GM23338 (cell line): ENCODE measurements at regions not wholly inside any gene's neighbourhood (a gene's known extent, or its start where the extent isn't known, plus 50 kb on each side); places are given as distances from the start of the nearest gene placed in this dataset.

Experiments used
- ATAC-seq: fragments of 200-7000 bp; cut with Tn5 transposase; 3 replicates; pipeline ENCODE4 v1.9.1; 2020
- DNase-seq: peaks from one replicate; pipeline ENCODE4 v3.0.0-alpha.2; 2015; ENCODE audit warnings: low spot score
- H2AFZ ChIP-seq: fragments of 200-600 bp; sonication (generic); 2 replicates; pipeline ENCODE4 v1.8.0; 2016; ENCODE audit warnings: antibody characterized with exemption, mild to moderate bottlenecking, moderate library complexity
- H3F3A ChIP-seq: fragments of 200-600 bp; sonication (generic); replicated peaks from 2 replicates; pipeline ENCODE4 v1.8.0; 2017; ENCODE audit warnings: antibody characterized with exemption, mixed run types, low read depth
- H3K27ac ChIP-seq: fragments of 200-600 bp; sonication (generic); 2 replicates; pipeline ENCODE4 v1.6.1; 2016; ENCODE audit warnings: low read depth
- H3K27me3 ChIP-seq: fragments of 200-600 bp; sonication (generic); 2 replicates; pipeline ENCODE4 v1.8.0; 2016; ENCODE audit warnings: mild to moderate bottlenecking, mixed run types, moderate library complexity; ENCODE audit not compliant: insufficient read depth
- H3K36me3 ChIP-seq: fragments of 200-600 bp; sonication (generic); 2 replicates; pipeline ENCODE4 v1.8.0; 2016; ENCODE audit warnings: mild to moderate bottlenecking; ENCODE audit not compliant: insufficient read depth
- H3K4me1 ChIP-seq: fragments of 200-600 bp; sonication (generic); 2 replicates; pipeline ENCODE4 v1.8.0; 2016; ENCODE audit warnings: mild to moderate bottlenecking, moderate library complexity; ENCODE audit not compliant: insufficient read depth
- H3K4me2 ChIP-seq: fragments of 200-600 bp; sonication (generic); 2 replicates; pipeline ENCODE4 v1.7.1; 2017; ENCODE audit warnings: mixed run types
- H3K4me3 ChIP-seq: fragments of 200-600 bp; sonication (generic); 2 replicates; pipeline ENCODE4 v1.6.1; 2016; ENCODE audit warnings: mixed run types
- H3K79me2 ChIP-seq: fragments of 200-600 bp; sonication (generic); replicated peaks from 2 replicates; pipeline ENCODE4 v1.8.0; 2017; ENCODE audit warnings: mild to moderate bottlenecking; ENCODE audit not compliant: insufficient read depth
- H3K9me2 ChIP-seq: fragments of 200-600 bp; sonication (generic); 2 replicates; pipeline ENCODE4 v1.8.0; 2017; ENCODE audit not compliant: insufficient read depth
- H4K20me1 ChIP-seq: fragments of 200-600 bp; sonication (generic); replicated peaks from 2 replicates; pipeline ENCODE4 v1.8.0; 2017; ENCODE audit warnings: mild to moderate bottlenecking; ENCODE audit not compliant: insufficient read depth
- H3K27ac Mint-ChIP-seq: 2 replicates; pipeline ENCODE4 v1.8.0; 2020; ENCODE audit warnings: inconsistent platforms, mild to moderate bottlenecking, moderate library complexity, mixed read lengths
- H3K27me3 Mint-ChIP-seq: 3 replicates; pipeline ENCODE4 v1.8.0; 2022; ENCODE audit warnings: low read depth, mild to moderate bottlenecking, moderate library complexity, mixed read lengths, inconsistent platforms; ENCODE audit not compliant: insufficient read depth, poor library complexity
- H3K36me3 Mint-ChIP-seq: 3 replicates; pipeline ENCODE4 v1.8.0; 2021; ENCODE audit warnings: low read depth, mild to moderate bottlenecking, inconsistent platforms, moderate library complexity, mixed read lengths
- H3K4me1 Mint-ChIP-seq: 3 replicates; pipeline ENCODE4 v1.8.0; 2020; ENCODE audit warnings: mild to moderate bottlenecking, inconsistent platforms, mixed read lengths
- H3K4me3 Mint-ChIP-seq: 3 replicates; pipeline ENCODE4 v1.8.0; 2021; ENCODE audit warnings: moderate library complexity, mild to moderate bottlenecking, inconsistent platforms, mixed read lengths
- H3K9me3 Mint-ChIP-seq: 3 replicates; pipeline ENCODE4 v1.8.0; 2020; ENCODE audit warnings: moderate library complexity, mild to moderate bottlenecking, inconsistent platforms, mixed read lengths
- EZH2phosphoT487 ChIP-seq: fragments of 200-600 bp; sonication (generic); IDR thresholded peaks from one replicate; pipeline ENCODE4 v1.8.1; 2018; ENCODE audit warnings: antibody characterized with exemption; ENCODE audit not compliant: unreplicated experiment
- JUNB ChIP-seq: IDR thresholded peaks from one replicate; pipeline ENCODE4 v1.6.1; 2016; ENCODE audit warnings: antibody characterized with exemption; ENCODE audit not compliant: unreplicated experiment
- NANOG ChIP-seq: IDR thresholded peaks from 2 replicates; pipeline ENCODE4 v1.6.1; 2016; ENCODE audit warnings: antibody characterized with exemption, borderline replicate concordance
- POLR2AphosphoS5 ChIP-seq: IDR thresholded peaks from 2 replicates; pipeline ENCODE4 v1.6.1; 2016; ENCODE audit warnings: antibody characterized with exemption, low read depth
- STAT1 ChIP-seq: IDR thresholded peaks from one replicate; pipeline ENCODE4 v1.6.1; 2016; ENCODE audit warnings: antibody characterized with exemption; ENCODE audit not compliant: unreplicated experiment
- ZNF114 ChIP-seq: fragments of 250-450 bp; sonication (Bioruptor Pico); IDR thresholded peaks from 2 replicates; pipeline ENCODE4 v1.5.0; 2020; ENCODE audit warnings: mild to moderate bottlenecking, moderate library complexity
- TF ChIP-seq, protein P1 (sequence below): IDR thresholded peaks from 2 replicates; pipeline ENCODE4 v1.6.1; 2016; ENCODE audit warnings: antibody characterized with exemption
- TF ChIP-seq, protein P2 (sequence below): fragments of 250-450 bp; sonication (Bioruptor Pico); IDR thresholded peaks from 2 replicates; pipeline ENCODE4 v1.5.0; 2020; ENCODE audit warnings: mild to moderate bottlenecking, moderate library complexity

DNA sequence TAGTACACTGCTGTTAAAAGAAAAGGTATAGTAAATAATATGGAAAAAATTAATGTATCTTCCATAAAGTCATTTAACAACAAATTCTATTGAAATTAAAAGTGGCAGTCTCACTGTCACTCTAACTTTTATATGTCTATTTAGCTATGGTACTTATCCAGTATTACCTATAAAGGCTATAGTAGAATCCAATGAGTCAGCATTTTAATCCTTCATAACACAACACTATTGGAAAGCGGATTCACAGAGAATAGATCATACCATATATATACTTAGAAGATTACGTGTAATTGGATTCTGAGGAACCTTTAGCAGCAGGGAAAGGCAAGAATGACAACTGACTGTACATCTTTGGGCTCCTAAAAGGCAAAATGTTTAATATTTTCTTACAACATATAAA, 1942.6 kb downstream of the PCDH7 start:
- Histone ChIP-seq H3K27me3 (no peaks in the 10 kb centered on the region), H3K9me2 (no peaks in the 10 kb centered on the region; the same call in 1 of the 2 replicates), H3K27ac (no peak overlapping the region), H3K36me3 (no peaks in the 10 kb centered on the region), H3K4me2 (no peak overlapping the region), H2AFZ (no peak overlapping the region), H4K20me1 (no peaks in the 10 kb centered on the region), H3K4me1 (no peaks in the 10 kb centered on the region), H3K4me3 (no peak overlapping the region), H3K79me2 (no peaks in the 10 kb centered on the region), H3F3A (no peaks in the 10 kb centered on the region)
- no peak overlapping the region for H3K27ac Mint-ChIP-seq
- no peaks in the 10 kb centered on the region for H3K27me3 Mint-ChIP-seq
- no peak overlapping the region for H3K4me3 Mint-ChIP-seq
- no peaks in the 10 kb centered on the region for H3K4me1 Mint-ChIP-seq
- TF ChIP-seq EZH2phosphoT487: no peak
- no peak for TF ChIP-seq NANOG
- TF ChIP-seq ZNF114 (CRISPR knock-in tag): no peak
- TF ChIP-seq, protein P1, sequence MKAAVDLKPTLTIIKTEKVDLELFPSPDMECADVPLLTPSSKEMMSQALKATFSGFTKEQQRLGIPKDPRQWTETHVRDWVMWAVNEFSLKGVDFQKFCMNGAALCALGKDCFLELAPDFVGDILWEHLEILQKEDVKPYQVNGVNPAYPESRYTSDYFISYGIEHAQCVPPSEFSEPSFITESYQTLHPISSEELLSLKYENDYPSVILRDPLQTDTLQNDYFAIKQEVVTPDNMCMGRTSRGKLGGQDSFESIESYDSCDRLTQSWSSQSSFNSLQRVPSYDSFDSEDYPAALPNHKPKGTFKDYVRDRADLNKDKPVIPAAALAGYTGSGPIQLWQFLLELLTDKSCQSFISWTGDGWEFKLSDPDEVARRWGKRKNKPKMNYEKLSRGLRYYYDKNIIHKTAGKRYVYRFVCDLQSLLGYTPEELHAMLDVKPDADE: no peak
- TF ChIP-seq, protein P2, sequence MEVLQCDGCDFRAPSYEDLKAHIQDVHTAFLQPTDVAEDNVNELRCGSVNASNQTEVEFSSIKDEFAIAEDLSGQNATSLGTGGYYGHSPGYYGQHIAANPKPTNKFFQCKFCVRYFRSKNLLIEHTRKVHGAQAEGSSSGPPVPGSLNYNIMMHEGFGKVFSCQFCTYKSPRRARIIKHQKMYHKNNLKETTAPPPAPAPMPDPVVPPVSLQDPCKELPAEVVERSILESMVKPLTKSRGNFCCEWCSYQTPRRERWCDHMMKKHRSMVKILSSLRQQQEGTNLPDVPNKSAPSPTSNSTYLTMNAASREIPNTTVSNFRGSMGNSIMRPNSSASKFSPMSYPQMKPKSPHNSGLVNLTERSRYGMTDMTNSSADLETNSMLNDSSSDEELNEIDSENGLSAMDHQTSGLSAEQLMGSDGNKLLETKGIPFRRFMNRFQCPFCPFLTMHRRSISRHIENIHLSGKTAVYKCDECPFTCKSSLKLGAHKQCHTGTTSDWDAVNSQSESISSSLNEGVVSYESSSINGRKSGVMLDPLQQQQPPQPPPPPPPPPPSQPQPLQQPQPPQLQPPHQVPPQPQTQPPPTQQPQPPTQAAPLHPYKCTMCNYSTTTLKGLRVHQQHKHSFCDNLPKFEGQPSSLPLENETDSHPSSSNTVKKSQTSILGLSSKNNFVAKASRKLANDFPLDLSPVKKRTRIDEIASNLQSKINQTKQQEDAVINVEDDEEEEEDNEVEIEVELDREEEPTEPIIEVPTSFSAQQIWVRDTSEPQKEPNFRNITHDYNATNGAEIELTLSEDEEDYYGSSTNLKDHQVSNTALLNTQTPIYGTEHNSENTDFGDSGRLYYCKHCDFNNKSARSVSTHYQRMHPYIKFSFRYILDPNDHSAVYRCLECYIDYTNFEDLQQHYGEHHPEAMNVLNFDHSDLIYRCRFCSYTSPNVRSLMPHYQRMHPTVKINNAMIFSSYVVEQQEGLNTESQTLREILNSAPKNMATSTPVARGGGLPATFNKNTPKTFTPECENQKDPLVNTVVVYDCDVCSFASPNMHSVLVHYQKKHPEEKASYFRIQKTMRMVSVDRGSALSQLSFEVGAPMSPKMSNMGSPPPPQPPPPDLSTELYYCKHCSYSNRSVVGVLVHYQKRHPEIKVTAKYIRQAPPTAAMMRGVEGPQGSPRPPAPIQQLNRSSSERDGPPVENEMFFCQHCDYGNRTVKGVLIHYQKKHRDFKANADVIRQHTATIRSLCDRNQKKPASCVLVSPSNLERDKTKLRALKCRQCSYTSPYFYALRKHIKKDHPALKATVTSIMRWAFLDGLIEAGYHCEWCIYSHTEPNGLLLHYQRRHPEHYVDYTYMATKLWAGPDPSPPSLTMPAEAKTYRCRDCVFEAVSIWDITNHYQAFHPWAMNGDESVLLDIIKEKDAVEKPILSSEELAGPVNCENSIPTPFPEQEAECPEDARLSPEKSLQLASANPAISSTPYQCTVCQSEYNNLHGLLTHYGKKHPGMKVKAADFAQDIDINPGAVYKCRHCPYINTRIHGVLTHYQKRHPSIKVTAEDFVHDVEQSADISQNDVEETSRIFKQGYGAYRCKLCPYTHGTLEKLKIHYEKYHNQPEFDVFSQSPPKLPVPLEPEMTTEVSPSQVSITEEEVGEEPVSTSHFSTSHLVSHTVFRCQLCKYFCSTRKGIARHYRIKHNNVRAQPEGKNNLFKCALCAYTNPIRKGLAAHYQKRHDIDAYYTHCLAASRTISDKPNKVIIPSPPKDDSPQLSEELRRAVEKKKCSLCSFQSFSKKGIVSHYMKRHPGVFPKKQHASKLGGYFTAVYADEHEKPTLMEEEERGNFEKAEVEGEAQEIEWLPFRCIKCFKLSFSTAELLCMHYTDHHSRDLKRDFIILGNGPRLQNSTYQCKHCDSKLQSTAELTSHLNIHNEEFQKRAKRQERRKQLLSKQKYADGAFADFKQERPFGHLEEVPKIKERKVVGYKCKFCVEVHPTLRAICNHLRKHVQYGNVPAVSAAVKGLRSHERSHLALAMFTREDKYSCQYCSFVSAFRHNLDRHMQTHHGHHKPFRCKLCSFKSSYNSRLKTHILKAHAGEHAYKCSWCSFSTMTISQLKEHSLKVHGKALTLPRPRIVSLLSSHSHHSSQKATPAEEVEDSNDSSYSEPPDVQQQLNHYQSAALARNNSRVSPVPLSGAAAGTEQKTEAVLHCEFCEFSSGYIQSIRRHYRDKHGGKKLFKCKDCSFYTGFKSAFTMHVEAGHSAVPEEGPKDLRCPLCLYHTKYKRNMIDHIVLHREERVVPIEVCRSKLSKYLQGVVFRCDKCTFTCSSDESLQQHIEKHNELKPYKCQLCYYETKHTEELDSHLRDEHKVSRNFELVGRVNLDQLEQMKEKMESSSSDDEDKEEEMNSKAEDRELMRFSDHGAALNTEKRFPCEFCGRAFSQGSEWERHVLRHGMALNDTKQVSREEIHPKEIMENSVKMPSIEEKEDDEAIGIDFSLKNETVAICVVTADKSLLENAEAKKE (CRISPR knock-in tag): no peak
- no peak for TF ChIP-seq JUNB
- no peak for TF ChIP-seq STAT1
- TF ChIP-seq POLR2AphosphoS5: no peak
- DNase-seq (no peak), ATAC-seq (no peak)
- peaks cover 10% of the 10 kb centered on the region; the same call in 2 of the 3 replicates for H3K36me3 Mint-ChIP-seq
- H3K9me3 Mint-ChIP-seq: peaks cover 18% of the 10 kb centered on the region
